Medulla oblongata (tissue), 1 donor: ENCODE measurements at regions not wholly inside any gene's neighbourhood (a gene's known extent, or its start where the extent isn't known, plus 50 kb on each side); places are given as distances from the start of the nearest gene placed in this dataset.

Experiments
- DNase-seq: peaks from one replicate; pipeline ENCODE4 v3.0.0-alpha.2; 2015; ENCODE audit errors: extremely low spot score

- no peak for DNase-seq
Observed at GRCh38 chr18:71523483-71524435, 1020.4 kb downstream of the CBLN2 start.

DNA sequence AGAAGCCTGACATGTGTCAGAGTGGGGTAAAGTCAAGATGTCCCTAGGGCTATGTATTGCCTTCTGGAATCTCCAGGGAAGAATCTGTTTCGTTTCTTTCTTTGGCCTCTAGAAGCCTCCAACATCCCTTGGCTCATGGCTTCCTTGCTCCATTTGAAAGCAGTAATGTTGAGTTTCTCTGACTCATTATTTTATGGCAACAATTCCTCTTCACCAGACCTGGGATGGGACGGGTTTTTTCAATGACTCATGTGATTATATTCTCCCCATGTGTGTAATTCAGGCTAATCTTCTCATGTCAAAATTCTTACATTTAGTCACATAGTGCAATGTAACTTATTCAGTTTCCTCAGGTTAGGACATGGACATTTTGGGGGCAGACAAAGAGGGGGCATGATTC lies 1038.6 kb downstream of the CBLN2 start:
- DNase-seq, result no peak

DNA sequence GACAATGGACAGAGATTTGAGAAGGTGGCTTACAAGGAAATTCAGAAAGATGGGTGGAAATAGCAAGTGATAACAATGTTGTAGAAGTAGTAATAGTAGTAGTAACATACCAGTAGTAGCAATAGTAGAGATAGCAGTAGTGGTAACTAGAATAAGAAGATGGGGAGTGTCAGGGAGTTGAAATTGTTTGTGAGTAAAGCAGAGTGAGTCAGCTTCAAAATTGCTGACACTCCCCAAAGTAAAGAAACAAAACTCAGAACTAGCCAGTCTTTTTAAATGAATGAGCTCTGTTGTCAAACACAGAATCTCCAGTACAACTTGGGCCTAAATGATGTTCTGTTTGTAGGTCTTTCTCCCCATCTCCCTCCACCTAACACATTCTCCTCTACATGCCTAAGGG lies 1040.9 kb downstream of the CBLN2 start:
- no peak for DNase-seq

GRCh38 chr18:71485611-71486010 lies 1058.5 kb downstream of the CBLN2 start:
- no peak for DNase-seq

GRCh38 chr18:71471963-71472725 lies 1072.0 kb downstream of the CBLN2 start:
- no peak for DNase-seq

- no peak for DNase-seq
Observed at GRCh38 chr18:71456206-71456605, 1087.9 kb downstream of the CBLN2 start.

- no peak for DNase-seq
Observed at GRCh38 chr18:71450257-71450656, 1093.9 kb downstream of the CBLN2 start.

DNA sequence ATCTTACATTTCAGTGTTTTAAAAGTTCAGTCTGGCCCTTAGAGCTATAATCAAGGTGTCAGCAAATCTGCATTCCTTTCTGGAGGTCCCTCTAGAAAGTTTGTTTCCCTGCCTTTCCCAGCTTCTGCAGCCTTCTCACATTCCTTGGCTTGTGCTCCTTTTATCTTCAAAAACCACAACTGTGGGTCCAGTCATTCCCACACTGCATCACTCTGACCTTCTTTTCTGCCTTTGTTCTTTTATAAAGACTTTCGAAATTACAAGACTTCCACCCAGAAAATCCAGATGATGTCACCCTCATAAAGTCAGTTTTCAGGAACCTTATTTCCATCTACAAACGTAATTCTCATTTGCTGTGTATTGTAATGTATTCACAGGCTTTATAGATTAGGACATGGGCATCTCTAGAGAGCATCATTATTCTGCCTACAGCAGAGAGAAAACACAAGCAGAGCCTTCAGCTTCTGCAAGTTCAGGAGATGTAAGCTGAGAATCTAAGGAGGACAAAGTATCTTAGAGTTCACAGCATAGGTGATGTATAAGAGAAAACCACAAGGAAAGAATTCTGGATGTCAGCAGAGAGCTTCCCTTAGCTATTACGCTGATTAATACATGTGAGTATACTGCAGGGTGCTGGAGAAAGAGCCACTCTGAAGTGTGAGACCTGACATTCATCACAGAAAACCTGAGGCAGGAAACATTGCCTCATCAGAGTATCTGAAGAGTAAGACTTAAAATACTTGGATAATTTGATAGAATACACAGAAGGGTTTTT lies 1100.2 kb downstream of the CBLN2 start:
- DNase-seq, result no peak

- peak; percentile 12 for DNase-seq
Observed at GRCh38 chr18:71442731-71443141, 1101.4 kb downstream of the CBLN2 start.

DNA sequence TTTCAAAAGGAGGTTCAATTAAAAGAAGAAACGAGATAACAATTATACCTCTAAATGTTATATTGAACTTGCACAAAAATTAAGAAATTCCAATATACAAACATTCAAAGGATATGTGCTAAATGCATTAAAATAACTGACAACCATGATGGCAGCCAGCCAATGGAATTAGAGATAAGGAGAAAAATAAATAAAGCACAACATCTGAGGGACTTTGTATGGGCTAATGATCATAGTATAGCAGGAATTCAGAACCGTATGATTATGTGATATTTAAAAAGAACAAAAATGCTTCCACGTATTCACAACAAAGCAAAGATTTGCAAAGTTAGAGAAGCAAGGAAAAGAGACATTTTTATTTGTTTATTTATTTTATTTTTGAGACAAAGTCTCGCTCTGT lies 1103.0 kb downstream of the CBLN2 start:
- DNase-seq, result no peak

- no peak for DNase-seq
Observed at GRCh38 chr18:71437511-71437910, 1106.6 kb downstream of the CBLN2 start.

DNA sequence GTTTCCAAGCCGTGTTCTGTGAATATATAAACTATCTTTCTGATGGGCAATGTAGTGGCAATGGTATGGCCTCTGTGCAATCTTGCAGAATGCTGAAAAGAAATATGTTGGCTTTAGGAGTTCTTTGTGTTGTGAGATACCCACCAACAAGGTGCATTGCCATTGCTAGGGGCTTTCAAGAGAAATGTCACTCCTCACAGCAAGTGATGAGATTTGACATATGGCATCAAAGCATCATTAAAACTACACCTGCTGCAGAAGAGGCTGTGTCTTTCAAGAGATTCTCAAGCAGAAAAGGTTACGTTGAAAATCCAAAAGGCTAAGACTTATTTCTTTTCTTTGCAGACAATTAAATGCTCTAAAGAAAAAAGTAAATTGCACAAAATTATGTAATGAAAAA lies 1110.8 kb downstream of the CBLN2 start:
- no peak for DNase-seq

- no peak for DNase-seq
Observed at GRCh38 chr18:71431689-71432088, 1112.5 kb downstream of the CBLN2 start.

GRCh38 chr18:71431171-71431570 lies 1113.0 kb downstream of the CBLN2 start:
- DNase-seq, result peak; percentile 55

- no peak for DNase-seq
Observed at GRCh38 chr18:71426441-71426840, 1117.7 kb downstream of the CBLN2 start.

- DNase-seq, result no peak
Observed at GRCh38 chr18:71405169-71405809, 1116.4 kb downstream of the SOCS6 start.

GRCh38 chr18:71403501-71403900 lies 1114.7 kb downstream of the SOCS6 start:
- DNase-seq, result no peak

- DNase-seq, result peak; percentile 81
Observed at GRCh38 chr18:71398531-71398930, 1109.7 kb downstream of the SOCS6 start.

DNA sequence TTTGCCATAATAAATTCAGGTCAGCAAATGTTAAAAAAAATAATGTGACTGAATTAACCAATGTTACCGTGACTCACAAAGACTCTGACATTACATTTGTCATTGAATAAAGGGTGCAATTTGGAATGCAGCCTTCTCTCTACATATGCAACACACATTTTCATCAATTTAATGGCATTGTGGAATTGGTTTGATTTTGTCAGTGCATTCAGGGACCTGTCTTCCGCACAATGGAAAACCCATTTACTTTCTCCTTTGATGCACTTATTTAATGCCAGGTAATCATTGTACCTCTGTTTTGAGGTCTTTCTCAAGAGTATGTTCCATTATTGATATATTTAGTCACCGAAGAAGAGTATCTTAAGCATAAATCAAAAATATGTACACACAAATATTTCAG lies 1099.3 kb downstream of the SOCS6 start:
- no peak for DNase-seq

DNA sequence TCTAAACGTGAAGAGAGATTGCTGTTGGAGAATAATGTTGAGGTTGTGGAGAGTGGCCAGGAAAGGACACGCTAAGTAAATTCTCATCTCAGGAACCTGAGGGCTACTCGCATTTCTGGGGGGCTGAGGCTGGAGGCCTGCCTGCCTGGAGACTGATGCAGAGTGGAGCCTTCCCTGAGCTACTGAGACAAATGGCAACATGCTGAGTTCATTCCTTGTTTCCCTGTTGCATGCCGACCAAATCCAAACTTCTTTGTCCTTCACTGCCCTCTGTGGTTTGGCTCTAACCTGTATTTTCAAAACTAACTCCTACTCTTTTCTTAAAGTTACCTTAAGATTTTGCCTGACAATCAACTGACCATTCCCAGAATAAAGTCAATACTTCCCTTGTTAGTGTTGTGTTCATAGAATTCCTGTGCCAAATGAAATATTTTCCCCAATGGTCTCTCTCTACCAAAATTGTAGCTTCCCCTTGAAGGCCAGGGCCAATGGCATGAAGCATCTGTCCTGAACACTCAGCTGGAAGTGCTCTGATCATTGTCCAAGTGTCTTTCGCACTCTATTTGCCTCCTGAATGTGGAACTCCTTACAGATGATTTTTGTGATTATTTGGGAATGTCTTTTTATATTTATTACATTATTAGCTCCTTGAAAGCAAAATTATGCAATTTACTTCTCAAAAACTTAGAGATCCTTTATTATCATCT lies 1085.6 kb downstream of the SOCS6 start:
- no peak for DNase-seq
